Neural progenitor cell (in vitro differentiated cells): ENCODE measurements at regions not wholly inside any gene's neighbourhood (a gene's known extent, or its start where the extent isn't known, plus 50 kb on each side); places are given as distances from the start of the nearest gene placed in this dataset.

Experiments
- DNase-seq: peaks from one replicate; pipeline ENCODE4 v3.0.0-alpha.2; 2016; ENCODE audit warnings: low spot score
- H2AFZ ChIP-seq: fragments of 200-600 bp; sonication (generic); replicated peaks from 2 replicates; pipeline ENCODE4 v1.6.1; 2016; ENCODE audit warnings: antibody characterized with exemption
- H3F3A ChIP-seq: fragments of 200-600 bp; sonication (generic); 2 replicates; pipeline ENCODE4 v1.6.1; 2016; ENCODE audit warnings: antibody characterized with exemption, low read depth
- H3K27ac ChIP-seq: fragments of 200-600 bp; sonication (generic); 2 replicates; pipeline ENCODE4 v1.5.1; 2016; ENCODE audit warnings: mild to moderate bottlenecking
- H3K27me3 ChIP-seq: fragments of 200-600 bp; sonication (generic); 2 replicates; pipeline ENCODE4 v1.6.1; 2016; ENCODE audit warnings: mild to moderate bottlenecking, moderate library complexity
- H3K36me3 ChIP-seq: fragments of 200-600 bp; sonication (generic); 2 replicates; pipeline ENCODE4 v1.5.1; 2016
- H3K4me1 ChIP-seq: fragments of 200-600 bp; sonication (generic); 2 replicates; pipeline ENCODE4 v1.6.1; 2016; ENCODE audit warnings: mixed run types
- H3K4me2 ChIP-seq: fragments of 200-600 bp; sonication (generic); 2 replicates; pipeline ENCODE4 v1.6.1; 2016
- H3K4me3 ChIP-seq: fragments of 200-600 bp; sonication (generic); 2 replicates; pipeline ENCODE4 v1.5.1; 2016
- H3K79me2 ChIP-seq: fragments of 200-600 bp; sonication (generic); 2 replicates; pipeline ENCODE4 v1.6.1; 2016; ENCODE audit warnings: low read depth
- H3K9ac ChIP-seq: fragments of 200-600 bp; sonication (generic); 2 replicates; pipeline ENCODE4 v1.6.1; 2016
- H3K9me3 ChIP-seq: fragments of 200-600 bp; sonication (generic); 2 replicates; pipeline ENCODE4 v1.5.1; 2016; ENCODE audit warnings: low read depth
- H4K20me1 ChIP-seq: fragments of 200-600 bp; sonication (generic); 2 replicates; pipeline ENCODE4 v1.6.1; 2016; ENCODE audit warnings: low read depth
- H3K27ac Mint-ChIP-seq: 3 replicates; pipeline ENCODE4 v1.8.0; 2021; ENCODE audit warnings: mixed read lengths
- H3K27me3 Mint-ChIP-seq: 2 replicates; pipeline ENCODE4 v1.8.0; 2022; ENCODE audit warnings: low read depth, mild to moderate bottlenecking, inconsistent platforms, moderate library complexity, mixed read lengths; ENCODE audit not compliant: insufficient read depth
- H3K36me3 Mint-ChIP-seq: 3 replicates; pipeline ENCODE4 v1.8.0; 2021; ENCODE audit warnings: mixed read lengths
- H3K4me1 Mint-ChIP-seq: 3 replicates; pipeline ENCODE4 v1.8.0; 2021; ENCODE audit warnings: mixed read lengths
- H3K4me3 Mint-ChIP-seq: 3 replicates; pipeline ENCODE4 v1.8.0; 2021; ENCODE audit warnings: mild to moderate bottlenecking, moderate library complexity, mixed read lengths
- H3K9me3 Mint-ChIP-seq: 3 replicates; pipeline ENCODE4 v1.8.0; 2020; ENCODE audit warnings: mixed read lengths
- EZH2 ChIP-seq: fragments of 200-600 bp; sonication (generic); IDR thresholded peaks from 2 replicates; pipeline ENCODE4 v1.6.1; 2017; ENCODE audit warnings: antibody characterized with exemption, mild to moderate bottlenecking, moderate library complexity
- EZH2phosphoT487 ChIP-seq: fragments of 200-600 bp; sonication (generic); IDR thresholded peaks from 2 replicates; pipeline ENCODE4 v1.6.1; 2017; ENCODE audit warnings: antibody characterized with exemption
- TF ChIP-seq, protein P1 (sequence below): fragments of 200-600 bp; sonication (generic); IDR thresholded peaks from 2 replicates; pipeline ENCODE4 v1.5.1; 2017; ENCODE audit warnings: antibody characterized with exemption, mild to moderate bottlenecking

DNA sequence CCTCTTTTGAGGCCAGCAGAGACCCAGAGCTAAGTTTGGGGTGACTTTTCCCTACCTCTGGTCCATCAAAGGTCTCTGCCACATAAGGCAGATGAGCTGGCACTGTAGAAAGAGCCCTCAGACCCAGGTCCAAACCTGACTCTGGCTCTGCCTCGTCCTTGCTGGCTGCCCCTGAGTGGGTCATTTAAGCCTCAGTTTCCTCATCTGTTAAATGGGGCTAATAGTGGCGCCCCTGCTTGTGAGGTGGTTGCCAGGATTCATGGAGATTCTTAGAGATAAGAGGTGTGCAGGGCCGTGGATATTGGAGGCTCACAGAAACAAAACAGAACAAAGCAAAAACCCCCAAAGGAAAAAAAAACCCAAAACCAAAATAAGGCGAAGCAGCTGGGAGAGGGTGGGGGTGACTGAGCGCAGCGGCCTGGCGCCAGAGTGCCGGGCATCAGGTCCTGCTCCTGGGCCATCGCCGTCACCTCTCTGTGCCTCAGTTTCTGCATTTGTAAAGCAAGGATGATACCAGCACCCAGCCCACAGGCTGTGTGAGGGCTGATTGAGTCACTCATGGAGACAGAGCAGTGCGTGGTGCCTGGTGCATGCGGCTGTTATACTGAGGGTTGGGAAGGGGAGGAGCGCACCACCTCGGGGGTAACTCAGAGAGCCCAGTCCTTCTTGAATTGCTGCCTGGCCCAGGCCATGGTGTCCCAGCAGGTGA, 133.8 kb upstream of the PTPN1 start:
- no peaks in the 10 kb centered on the region for H3K79me2 ChIP-seq
- Mint-ChIP-seq H3K27ac (no peak overlapping the region), H3K4me3 (no peak overlapping the region), H3K4me1 (peaks cover 6% of the 10 kb centered on the region), H3K36me3 (no peaks in the 10 kb centered on the region), H3K9me3 (no peaks in the 10 kb centered on the region), H3K27me3 (peaks cover 16% of the 10 kb centered on the region)
- H3K4me1 ChIP-seq, result no peaks in the 10 kb centered on the region
- no peak overlapping the region for H3K27ac ChIP-seq
- TF ChIP-seq EZH2, result no peak
- TF ChIP-seq, protein P1, sequence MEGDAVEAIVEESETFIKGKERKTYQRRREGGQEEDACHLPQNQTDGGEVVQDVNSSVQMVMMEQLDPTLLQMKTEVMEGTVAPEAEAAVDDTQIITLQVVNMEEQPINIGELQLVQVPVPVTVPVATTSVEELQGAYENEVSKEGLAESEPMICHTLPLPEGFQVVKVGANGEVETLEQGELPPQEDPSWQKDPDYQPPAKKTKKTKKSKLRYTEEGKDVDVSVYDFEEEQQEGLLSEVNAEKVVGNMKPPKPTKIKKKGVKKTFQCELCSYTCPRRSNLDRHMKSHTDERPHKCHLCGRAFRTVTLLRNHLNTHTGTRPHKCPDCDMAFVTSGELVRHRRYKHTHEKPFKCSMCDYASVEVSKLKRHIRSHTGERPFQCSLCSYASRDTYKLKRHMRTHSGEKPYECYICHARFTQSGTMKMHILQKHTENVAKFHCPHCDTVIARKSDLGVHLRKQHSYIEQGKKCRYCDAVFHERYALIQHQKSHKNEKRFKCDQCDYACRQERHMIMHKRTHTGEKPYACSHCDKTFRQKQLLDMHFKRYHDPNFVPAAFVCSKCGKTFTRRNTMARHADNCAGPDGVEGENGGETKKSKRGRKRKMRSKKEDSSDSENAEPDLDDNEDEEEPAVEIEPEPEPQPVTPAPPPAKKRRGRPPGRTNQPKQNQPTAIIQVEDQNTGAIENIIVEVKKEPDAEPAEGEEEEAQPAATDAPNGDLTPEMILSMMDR, result no peak
- no peak for TF ChIP-seq EZH2phosphoT487
- no peaks in the 10 kb centered on the region for H3K36me3 ChIP-seq
- H3F3A ChIP-seq, result no peaks in the 10 kb centered on the region
- H3K9me3 ChIP-seq, result no peaks in the 10 kb centered on the region
- H3K4me3 ChIP-seq, result no peak overlapping the region
- DNase-seq, result no peak
- no peak overlapping the region for H2AFZ ChIP-seq
- H3K9ac ChIP-seq, result no peak overlapping the region
- H4K20me1 ChIP-seq, result no peaks in the 10 kb centered on the region
- H3K4me2 ChIP-seq, result no peak overlapping the region
- H3K27me3 ChIP-seq, result no peaks in the 10 kb centered on the region

DNA sequence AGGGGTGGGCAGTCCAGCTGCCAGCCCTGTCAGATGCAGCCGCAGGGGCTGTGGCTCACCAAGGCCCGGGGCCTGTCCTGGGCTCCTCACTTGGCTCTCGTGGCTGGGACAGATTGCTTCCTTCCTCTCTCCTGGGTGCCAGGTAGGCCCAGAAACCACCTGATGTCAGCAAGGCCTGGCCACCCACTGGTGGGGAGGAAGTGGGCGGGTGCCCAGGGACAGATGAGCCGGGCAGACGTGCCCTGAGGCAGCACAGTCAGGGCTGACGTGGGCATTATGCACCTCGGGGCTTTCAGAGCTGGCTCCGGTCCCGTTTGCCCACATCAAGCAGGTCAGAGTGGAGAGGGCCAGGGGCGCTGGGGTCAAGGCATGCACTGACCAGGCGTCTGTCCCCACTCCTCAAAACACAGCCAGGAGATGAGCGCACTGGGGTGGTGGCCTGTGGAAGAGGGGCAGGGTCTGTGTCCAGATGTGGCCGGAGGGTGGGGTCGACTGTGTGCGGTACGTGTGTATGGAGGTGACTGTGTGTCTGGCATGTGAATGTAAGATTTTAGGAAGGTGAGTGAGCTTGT, 133.2 kb upstream of the PTPN1 start:
- Histone ChIP-seq H3K27ac (no peak overlapping the region), H3K36me3 (no peaks in the 10 kb centered on the region), H3K4me1 (no peaks in the 10 kb centered on the region), H4K20me1 (no peaks in the 10 kb centered on the region), H3K4me3 (no peak overlapping the region), H3F3A (no peaks in the 10 kb centered on the region), H3K79me2 (no peaks in the 10 kb centered on the region), H3K27me3 (no peaks in the 10 kb centered on the region), H3K4me2 (no peak overlapping the region), H2AFZ (no peak overlapping the region), H3K9me3 (no peaks in the 10 kb centered on the region), H3K9ac (no peak overlapping the region)
- H3K36me3 Mint-ChIP-seq, result no peaks in the 10 kb centered on the region
- peaks cover 6% of the 10 kb centered on the region for H3K4me1 Mint-ChIP-seq
- no peaks in the 10 kb centered on the region for H3K9me3 Mint-ChIP-seq
- peaks cover 14% of the 10 kb centered on the region for H3K27me3 Mint-ChIP-seq
- no peak for DNase-seq
- TF ChIP-seq EZH2phosphoT487 (no peak), EZH2 (no peak)
- TF ChIP-seq, protein P1, result no peak
- no peak overlapping the region for H3K27ac Mint-ChIP-seq
- no peak overlapping the region for H3K4me3 Mint-ChIP-seq

DNA sequence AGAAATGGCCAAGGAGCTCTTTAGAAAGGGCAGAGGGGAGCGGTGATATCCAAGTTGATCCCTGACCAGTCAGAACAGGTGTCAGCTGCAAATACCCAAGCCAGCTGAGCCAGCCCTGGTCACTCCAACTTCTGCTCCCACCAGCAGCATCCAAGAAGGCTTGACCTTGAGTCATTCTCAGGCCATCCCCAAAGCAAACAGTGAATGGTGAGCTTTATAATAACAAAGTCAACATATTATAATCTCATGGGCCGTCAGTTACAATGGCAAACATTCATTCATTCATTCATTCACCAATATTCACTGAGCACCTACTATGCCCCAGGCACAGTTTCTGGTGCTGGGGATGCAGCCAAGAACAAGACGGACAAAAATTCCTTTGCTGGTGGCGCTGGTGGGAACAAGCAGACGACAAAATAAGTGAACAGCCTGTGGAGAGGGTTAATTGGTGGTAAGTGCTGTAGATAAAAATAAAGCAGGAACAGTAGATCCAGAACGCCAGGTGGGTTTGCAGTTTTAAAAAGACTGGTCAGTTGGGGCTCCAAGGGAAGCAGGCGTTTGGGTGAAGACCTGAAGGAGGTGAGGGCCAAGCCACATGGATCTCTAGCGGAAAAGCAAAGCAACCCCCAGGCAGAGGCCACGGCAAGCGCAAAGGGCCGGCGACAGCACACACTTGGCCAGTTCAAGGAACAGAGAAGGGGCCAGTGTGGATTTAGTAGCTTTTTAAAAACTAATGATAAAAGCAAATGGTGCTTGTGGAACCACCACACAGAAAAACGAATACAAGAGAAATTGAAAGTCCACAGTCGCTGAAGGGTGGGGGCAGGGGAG, 131.8 kb upstream of the PTPN1 start:
- no peak overlapping the region for H3K4me2 ChIP-seq
- no peak overlapping the region for H3K27ac Mint-ChIP-seq
- H3K9me3 Mint-ChIP-seq, result no peaks in the 10 kb centered on the region
- peaks cover 9% of the 10 kb centered on the region for H3K4me1 Mint-ChIP-seq
- no peak overlapping the region for H3K27ac ChIP-seq
- no peaks in the 10 kb centered on the region for H3K36me3 Mint-ChIP-seq
- DNase-seq, result no peak
- no peaks in the 10 kb centered on the region for H3K79me2 ChIP-seq
- H3K4me3 Mint-ChIP-seq, result no peak overlapping the region
- peaks cover 6% of the 10 kb centered on the region for H3K27me3 Mint-ChIP-seq
- H4K20me1 ChIP-seq, result no peaks in the 10 kb centered on the region
- no peaks in the 10 kb centered on the region for H3K36me3 ChIP-seq
- no peaks in the 10 kb centered on the region for H3K4me1 ChIP-seq
- H3K9me3 ChIP-seq, result no peaks in the 10 kb centered on the region
- H3K4me3 ChIP-seq, result no peak overlapping the region
- TF ChIP-seq, protein P1, result no peak
- no peak for TF ChIP-seq EZH2
- no peak for TF ChIP-seq EZH2phosphoT487
- no peaks in the 10 kb centered on the region for H3K27me3 ChIP-seq
- no peaks in the 10 kb centered on the region for H3F3A ChIP-seq
- no peak overlapping the region for H3K9ac ChIP-seq
- H2AFZ ChIP-seq, result no peak overlapping the region
